Hepatocyte (in vitro differentiated cells): ENCODE measurements at regions not wholly inside any gene's neighbourhood (a gene's known extent, or its start where the extent isn't known, plus 50 kb on each side); places are given as distances from the start of the nearest gene placed in this dataset.
"Not testable (repeated sequence)": the region's sequence is repeated elsewhere in the genome, so short reads cannot be mapped to it uniquely, and the experiment has no call there.

Experiments
- CTCF ChIP-seq: fragments of 200-600 bp; sonication (generic); IDR thresholded peaks from 2 replicates; pipeline ENCODE4 v1.5.1; 2016; ENCODE audit warnings: antibody characterized with exemption, mild to moderate bottlenecking; ENCODE audit not compliant: poor library complexity
- EZH2phosphoT487 ChIP-seq: fragments of 200-600 bp; sonication (generic); IDR thresholded peaks from one replicate; pipeline ENCODE4 v1.6.1; 2018; ENCODE audit warnings: antibody characterized with exemption, mild to moderate bottlenecking, low read depth, moderate library complexity; ENCODE audit not compliant: unreplicated experiment, severe bottlenecking

- TF ChIP-seq CTCF, EZH2phosphoT487: not testable (repeated sequence)
Measured at GRCh38 chr1:243067056-243067455, 188.0 kb downstream of the CEP170 start.
